GM19023 (cell line): ENCODE measurements at regions not wholly inside any gene's neighbourhood (a gene's known extent, or its start where the extent isn't known, plus 50 kb on each side); places are given as distances from the start of the nearest gene placed in this dataset.
A peak's percentile ranks its signal among the peaks of the same experiment; 100 is the strongest.
"Not testable (repeated sequence)": the region's sequence is repeated elsewhere in the genome, so short reads cannot be mapped to it uniquely, and the experiment has no call there.

Experiments
- ATAC-seq: cut with Tn5 transposase; IDR thresholded peaks from one replicate; pipeline ENCODE4 v1.9.1; 2021; ENCODE audit warnings: mild to moderate bottlenecking, moderate library complexity; ENCODE audit not compliant: unreplicated experiment

GRCh38 chr2:175690113-175690837 lies 311.8 kb downstream of the LNPK start:
- ATAC-seq: peak; percentile 72

DNA sequence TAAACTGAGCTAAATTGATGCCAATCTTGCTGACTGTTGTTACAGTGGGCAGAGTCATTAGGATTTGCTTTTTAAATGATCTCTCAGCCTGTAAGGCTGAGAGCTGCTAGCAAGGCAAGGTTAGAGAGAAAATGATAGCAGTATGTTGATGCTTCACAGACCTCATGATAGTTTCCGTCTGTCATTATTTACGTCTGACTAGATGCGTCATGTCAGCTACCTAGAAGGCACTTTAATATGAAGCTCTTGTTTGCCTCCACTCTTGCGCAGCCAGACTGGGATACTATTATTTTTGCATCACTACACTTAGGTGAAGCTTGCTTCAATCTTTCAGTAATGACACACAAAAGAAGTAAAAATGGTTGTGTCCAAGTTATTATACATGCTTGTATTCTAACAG lies 313.8 kb downstream of the LNPK start:
- ATAC-seq: no peak

- no peak for ATAC-seq
Measured at GRCh38 chr2:175687465-175687864, 314.6 kb downstream of the LNPK start.

- no peak for ATAC-seq
Measured at GRCh38 chr2:175686002-175686401, 316.1 kb downstream of the LNPK start.

DNA sequence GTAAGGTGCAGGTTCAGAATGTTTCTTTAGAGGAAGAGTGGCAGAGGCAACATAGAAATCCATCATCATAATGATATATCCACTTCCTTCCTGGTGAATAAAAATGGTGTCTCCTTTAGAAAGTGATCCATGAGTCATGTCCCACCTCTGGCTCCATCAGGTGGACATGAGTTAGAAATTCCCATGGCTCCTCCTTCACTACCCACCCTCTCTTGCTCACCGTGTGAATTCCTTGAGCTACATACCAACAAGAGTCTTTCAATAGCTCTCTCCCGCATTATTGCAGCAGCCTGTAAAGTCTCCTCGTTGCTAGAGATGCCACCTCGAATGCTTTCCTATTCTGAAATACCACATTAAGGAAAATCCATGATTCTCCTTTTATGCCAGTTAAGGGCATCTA lies 317.6 kb downstream of the LNPK start:
- ATAC-seq: no peak

DNA sequence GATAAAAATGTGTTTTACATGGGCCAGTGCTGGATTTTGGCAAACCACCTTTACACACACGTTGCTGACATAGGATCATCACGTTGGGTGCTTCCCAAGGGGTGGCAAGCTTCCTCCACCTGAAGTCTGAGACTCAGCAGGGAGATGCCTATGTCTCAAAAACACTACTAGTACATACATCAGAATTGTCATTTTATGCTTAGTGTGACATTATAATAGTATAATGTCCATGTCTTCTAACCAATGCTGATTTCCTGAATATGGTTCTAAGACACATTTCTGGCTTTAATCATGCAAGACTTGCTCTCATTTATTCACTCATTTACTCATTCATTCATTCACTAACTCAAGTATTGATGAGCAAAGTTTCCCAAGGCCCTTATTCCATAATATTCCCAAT lies 322.3 kb downstream of the LNPK start:
- ATAC-seq: no peak

- no peak for ATAC-seq
Measured at GRCh38 chr2:175679231-175679630, 322.8 kb downstream of the LNPK start.

DNA sequence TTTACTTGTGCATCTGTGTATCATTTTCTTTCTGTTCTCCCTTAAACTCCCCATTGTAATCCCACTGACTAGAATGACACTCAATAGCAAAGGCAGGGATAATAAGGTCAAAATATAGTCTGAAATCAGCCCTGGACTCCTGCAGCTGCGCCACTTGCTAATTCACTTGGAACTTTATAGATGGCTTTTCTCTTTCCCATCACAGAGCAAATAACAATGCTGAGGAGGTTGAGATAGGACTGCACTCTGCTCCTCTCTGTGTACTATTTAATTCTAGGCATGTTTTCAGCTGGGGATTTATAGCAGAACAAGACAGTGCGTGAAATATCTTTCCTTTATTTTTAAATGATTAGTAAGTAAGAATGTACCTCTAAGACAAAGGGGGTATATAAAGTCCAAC lies 324.2 kb downstream of the LNPK start:
- ATAC-seq: no peak

- no peak for ATAC-seq
Measured at GRCh38 chr2:175676813-175677212, 325.3 kb downstream of the LNPK start.

DNA sequence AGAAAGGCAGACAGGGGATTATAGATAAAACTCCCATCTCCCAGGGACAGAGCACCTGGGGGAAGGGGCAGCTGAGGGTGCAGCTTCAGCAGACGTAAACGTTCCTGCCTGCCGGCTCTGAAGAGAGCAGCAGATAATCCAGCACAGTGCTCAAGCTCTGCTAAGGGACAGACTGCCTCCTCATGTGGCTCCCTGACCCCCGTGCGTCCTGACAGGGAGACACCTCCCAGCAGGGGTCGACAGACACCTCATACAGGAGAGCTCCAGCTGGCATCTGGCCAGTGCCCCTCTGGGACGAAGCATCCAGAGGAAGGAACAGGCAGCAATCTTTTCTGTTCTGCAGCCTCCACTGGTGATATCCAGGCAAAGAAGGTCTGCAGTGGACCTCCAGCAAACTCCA lies 333.3 kb downstream of the LNPK start:
- not testable (repeated sequence) for ATAC-seq

DNA sequence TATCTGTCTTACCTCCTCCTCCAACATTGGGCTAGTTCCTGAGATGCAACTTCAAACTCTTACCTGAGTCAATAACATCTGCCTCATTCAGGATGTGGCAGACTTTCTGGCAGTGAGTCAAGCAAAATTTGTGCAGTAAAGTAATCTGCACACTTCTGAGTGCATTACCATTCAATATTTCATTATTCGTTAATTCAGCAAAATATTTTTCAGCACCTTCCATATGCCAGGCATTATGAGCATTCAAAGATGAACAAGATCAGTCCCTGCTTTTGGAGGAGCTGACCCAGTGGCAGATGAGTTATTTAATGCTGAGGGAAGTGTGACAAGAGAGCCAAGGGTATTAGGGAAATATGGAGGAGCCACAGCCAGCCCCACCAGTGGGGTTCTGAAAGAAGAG lies 339.7 kb downstream of the LNPK start:
- no peak for ATAC-seq

- ATAC-seq: no peak
Measured at GRCh38 chr2:175648577-175649063, 353.4 kb downstream of the LNPK start.

GRCh38 chr2:175647058-175647457 lies 355.0 kb downstream of the LNPK start:
- no peak for ATAC-seq

- ATAC-seq: no peak
Measured at GRCh38 chr2:175640655-175641054, 361.4 kb downstream of the LNPK start.

GRCh38 chr2:175633227-175633626 lies 368.8 kb downstream of the LNPK start:
- no peak for ATAC-seq

- ATAC-seq: no peak
Measured at GRCh38 chr2:175631245-175631623, 370.8 kb downstream of the LNPK start.

DNA sequence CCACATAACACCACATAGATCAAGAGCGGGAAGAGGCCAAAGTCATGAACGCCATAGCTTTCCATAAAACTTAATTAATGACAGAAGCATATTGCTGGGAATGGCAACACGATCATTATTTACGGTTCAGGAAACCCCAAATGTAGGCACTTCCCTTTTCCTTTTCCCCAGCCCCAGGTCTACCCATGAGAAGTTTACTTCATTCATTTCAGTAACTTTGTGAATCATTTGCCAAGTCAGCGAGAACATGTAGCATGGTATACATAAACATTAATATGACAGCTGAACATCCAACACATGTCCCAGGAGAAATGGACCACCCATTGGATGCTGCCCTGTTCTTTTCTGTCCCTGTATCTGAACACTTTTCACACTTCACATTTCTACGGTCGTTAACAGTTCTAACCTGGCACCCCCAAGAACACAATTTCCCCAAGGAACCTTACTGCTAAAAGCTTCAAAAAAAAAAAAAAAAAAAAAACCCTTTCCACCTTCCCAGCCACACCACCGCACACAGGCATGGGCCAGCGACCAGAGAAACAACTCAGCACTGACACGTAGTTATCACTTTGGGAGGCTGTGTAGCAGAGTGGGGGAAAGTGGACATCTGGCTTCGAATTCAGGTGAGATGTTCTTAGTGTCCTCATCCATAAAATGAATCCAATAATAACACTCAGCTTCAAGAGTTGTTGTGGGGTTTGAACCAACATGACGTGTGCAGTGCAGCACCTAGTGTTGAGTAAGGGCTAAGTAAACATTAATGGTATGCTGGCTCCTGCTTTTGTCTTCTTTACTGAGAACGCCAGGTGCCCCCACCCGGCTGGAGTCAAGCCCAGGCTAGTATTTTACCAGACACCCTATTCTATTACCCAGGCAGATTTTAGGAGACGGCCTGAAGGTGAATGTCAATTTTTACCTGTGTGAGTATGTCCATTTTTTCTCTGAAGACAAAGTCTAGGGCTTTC lies 371.5 kb downstream of the LNPK start:
- ATAC-seq: no peak

GRCh38 chr2:175628243-175628642 lies 373.8 kb downstream of the LNPK start:
- ATAC-seq: no peak

- no peak for ATAC-seq
Measured at GRCh38 chr2:175627405-175627804, 374.7 kb downstream of the LNPK start.

GRCh38 chr2:175626796-175627195 lies 375.3 kb downstream of the LNPK start:
- ATAC-seq: no peak

DNA sequence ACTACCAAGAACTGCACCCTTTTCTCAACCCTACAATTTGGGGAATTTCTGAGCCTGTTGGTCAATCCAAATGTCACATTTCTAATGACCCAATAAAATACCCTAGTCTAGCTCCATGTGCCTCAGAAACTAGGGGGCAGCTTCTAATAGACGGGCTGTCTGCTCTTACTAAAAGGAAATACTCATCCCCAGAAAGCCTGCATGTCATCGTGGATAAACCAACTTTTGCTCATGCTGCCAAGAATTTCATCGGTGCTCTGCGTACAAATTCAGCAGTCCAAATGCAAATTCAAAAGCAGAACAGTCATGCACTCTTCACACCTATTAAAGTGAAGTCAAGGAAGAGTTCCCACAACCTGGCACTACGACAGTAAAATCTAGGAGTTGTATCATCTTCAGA lies 377.3 kb downstream of the LNPK start:
- ATAC-seq: no peak

DNA sequence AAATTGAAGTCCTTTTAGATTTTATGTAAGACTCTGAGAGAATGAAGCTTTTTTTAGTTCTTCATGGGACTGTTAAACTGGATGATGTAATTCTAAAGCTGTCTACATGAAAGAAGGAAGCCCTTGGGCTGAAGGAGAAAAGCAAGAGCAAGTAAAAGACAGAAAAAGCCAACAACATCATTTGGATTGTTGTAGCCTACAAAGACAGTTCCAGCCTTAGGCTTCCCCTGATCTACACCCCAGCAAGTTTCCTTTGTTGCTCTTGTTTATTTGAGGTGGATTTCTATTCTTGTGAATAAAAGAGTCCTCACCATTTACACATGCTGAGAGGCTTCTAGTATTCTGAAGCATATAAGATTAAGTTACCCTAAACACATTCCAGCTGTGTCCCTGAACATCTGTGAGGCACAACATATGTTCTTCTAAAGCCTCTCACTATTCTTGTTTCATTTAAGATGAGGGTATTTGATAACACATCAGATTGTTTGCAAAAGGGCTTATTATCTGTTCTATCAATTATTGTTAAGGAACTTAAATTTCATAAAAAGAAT lies 377.8 kb downstream of the LNPK start:
- ATAC-seq: no peak
